GM21526 (cell line): ENCODE measurements at regions not wholly inside any gene's neighbourhood (a gene's known extent, or its start where the extent isn't known, plus 50 kb on each side); places are given as distances from the start of the nearest gene placed in this dataset.

Experiments used
- ATAC-seq: cut with Tn5 transposase; IDR thresholded peaks from one replicate; pipeline ENCODE4 v1.9.1; 2021; ENCODE audit warnings: moderate library complexity; ENCODE audit not compliant: unreplicated experiment, low FRiP score

GRCh38 chr5:10173716-10174115 is 76.0 kb downstream of the ATPSCKMT start:
- no peak for ATAC-seq

DNA sequence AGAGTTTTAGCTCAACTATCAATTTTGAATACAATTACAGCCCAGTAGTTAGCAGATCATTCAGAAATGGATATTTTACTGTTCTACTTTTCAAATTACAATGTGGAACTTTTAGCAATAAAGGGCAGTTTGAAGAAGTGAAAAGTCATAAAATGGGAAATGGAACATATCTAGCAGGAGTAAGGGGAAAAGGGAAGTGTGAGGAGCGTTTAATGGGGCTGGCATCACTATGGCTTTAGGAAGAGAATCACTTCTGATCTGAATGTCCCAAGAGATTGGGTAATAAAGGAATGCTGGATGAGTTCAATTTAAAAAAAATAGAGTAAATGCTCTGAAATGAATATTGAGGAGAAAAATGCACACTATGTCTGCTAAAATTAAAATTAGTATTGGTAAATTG is 77.4 kb downstream of the ATPSCKMT start:
- ATAC-seq, result no peak

DNA sequence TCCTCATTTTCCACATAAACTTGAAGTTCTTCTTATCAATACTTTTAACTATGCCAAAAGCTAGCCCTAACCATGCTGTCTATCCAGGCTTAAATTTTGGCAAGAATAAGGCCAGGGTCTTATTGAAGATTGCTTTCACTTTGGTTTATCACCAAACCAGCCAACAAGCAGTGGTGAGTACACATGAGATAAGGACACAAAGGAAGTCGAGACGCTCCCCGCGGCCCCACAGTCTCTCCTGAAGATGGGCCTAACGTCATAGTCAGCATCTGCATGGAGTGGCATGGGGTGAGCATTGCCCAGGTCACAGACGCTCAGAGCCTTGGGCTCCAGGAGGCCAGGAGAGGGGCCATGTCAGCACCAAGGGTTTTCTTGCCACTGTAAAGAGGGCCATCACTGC is 80.3 kb downstream of the ATPSCKMT start:
- ATAC-seq, result no peak

- no peak for ATAC-seq
These were observed 81.4 kb downstream of the ATPSCKMT start for GRCh38 chr5:10168254-10168653.

DNA sequence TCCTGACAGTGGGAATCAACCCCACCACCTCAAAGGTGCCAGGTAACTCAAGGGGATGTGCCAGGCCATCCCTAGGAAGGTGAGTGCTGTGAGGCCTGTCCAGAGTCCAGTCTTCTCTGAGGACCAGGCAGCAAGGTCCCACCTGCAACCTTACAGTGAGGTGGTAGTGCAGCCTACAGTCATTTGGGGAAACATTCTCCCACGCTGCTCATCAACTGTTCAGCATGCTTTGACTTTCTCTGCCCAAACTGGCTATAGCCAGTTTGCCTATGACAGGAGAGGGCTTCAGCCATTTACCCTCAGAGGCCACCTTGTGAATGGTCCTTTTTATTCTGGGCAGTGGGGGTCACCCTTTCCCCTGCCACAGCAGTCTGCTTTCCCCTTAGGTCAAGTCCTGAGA is 81.9 kb downstream of the ATPSCKMT start:
- no peak for ATAC-seq

GRCh38 chr5:10166392-10166791 is 83.3 kb downstream of the ATPSCKMT start:
- ATAC-seq, result no peak

DNA sequence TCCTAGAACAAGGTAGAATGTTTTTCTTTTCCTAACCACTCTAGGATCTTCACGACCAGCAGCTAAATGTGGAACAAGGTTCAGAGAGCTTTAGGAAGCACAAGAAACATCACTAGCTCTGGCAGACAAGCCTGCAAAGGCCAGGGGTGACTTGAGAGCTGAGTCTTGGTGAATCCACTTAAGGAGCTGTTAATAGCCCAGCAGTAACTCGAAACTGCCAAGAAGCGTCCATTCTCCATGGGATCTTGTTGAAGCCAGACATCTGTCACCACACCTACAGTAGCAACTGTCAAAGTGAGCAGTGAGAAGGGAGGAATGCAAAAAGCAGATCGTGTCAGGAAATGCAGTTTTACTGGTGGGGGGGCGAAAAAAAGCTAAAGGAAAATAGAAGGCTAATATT is 87.2 kb downstream of the ATPSCKMT start:
- no peak for ATAC-seq

DNA sequence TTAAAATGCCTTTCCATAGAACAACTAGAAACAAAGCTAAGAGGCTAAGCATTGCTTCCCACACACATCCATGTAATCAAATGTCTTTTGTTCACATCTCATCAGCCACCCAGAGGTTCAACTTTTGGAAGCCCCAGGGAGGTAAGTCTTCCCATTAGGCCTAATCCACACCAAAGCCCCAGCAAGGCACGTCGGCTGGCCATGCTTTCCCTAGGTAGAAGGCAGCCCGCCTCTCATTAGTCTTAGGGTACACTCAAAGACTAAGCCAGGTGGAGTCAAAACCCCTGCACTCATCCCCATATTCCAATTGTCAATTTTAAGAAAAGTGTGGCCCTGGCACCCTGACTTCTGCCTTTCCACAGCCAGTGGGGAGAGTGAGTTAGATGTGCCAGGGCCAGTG is 87.9 kb downstream of the ATPSCKMT start:
- ATAC-seq, result no peak

GRCh38 chr5:10160241-10160640 is 89.4 kb downstream of the ATPSCKMT start:
- ATAC-seq, result no peak

GRCh38 chr5:10158886-10159285 is 90.8 kb downstream of the ATPSCKMT start:
- no peak for ATAC-seq

DNA sequence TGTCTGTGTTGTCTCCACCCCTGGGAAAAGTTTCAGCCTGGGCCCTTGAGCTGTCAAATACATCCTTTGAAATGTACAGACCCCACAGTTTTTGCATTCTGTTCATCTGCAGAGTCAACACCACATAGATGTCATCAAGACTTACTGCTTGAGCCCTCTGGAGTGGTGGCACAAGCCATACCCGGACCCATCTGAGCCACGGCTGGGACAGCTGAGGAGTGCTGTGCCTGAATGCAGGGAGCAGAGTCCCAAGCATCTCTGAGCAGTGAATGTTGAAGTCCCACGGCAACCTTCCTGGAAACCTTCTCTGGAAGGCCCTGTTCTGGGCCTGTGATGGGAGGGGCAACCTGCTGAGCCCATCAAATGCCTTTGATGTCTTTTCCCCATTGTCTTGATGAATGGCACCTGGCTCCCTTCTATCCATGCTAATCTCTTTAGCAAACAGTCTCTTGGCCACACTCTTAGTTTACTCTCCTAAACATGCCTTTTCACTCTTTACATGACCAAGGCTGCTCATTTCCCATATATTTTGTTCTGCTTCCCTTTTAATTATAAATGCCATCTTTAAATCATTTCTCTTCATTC is 92.5 kb downstream of the ATPSCKMT start:
- no peak for ATAC-seq

DNA sequence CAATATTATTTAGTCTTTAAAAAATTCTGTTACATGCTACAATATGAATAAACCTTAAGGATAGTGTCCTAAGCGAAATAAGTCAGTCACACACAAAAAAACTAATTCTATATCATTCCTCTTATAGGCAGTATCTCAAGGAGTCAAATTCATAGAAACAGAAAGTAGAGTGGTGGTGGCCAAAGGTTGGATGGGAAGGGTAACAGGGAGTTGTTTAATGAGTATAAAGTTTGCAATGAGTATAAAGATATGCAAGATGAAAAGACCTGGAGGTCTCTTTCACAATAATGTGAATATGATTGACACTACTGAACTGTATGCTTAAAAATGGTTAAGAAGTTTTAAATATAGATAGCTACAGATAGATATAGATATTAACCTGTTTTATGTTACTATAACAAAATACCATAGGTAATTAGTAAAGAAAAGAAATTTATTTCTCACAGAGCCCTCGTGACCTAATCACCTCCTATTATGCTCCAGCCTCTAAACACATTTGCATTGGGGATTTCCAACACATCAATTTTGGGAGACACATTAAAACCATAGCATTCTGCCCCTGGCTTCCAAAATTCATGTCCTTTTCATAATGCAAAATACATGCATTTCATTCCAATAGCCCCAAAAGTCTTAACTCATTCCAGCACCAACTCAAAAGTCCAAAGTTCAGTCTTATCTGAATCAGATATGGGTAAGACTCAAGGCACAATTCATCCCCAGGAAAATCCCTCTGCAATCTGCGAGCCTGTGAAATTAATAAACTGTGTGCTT is 93.6 kb downstream of the ATPSCKMT start:
- no peak for ATAC-seq

DNA sequence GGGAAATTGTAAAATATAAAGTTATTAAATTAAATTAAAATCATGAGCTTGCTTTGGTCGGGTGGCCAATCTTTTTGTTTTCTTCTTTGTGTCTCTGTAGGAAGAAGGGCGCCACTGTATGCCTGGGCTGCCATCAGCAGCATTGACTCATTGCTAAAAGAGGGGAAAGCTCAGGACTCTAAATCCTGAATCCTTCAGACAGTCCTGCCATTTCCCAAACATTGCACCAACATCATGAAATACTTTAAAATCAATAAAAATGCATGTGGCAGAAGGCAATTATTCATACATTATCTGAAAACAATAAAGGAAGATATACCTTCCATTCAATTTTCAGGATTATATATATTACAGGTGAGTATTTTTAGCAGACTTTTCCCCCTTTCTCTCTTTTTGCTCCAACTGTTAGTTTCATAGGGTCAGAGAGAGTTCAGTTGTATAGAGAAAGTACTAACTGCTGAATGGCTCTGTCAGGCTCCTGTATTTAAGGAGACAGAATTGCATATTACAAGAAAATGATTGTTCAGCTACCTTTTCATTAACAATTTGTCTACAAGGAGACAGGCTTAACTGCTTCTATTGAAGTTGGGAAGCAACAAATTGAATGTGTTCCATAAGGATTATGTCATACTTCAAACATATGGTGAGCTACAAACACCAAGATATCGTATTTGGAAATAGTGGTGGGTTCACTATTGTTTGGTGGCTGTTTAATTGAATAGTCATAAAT is 95.7 kb downstream of the ATPSCKMT start:
- no peak for ATAC-seq

GRCh38 chr5:10153394-10153793 is 96.3 kb downstream of the ATPSCKMT start:
- no peak for ATAC-seq

GRCh38 chr5:10151656-10152055 is 98.0 kb downstream of the ATPSCKMT start:
- no peak for ATAC-seq

DNA sequence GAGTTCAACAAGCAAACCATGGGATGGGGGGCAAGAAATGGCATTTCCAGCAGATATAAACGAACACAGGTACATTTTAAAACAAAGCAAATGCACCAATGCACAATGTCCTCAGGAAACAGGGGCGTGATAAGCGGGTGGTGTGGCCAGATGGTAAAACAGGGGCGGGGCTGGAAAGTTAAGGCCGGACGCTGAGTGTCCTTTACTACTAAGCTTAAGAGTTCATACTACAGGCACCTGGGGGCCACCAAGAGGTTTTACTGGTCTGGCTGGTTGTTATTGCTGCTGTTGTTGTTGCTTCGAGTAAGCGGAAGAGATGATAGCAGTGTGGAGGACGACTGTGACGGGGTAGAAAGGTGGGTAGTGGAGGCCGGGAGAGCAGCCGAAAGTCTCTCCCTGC is 99.8 kb downstream of the ATPSCKMT start:
- no peak for ATAC-seq

GRCh38 chr5:10145923-10146401 is 103.7 kb downstream of the ATPSCKMT start:
- no peak for ATAC-seq

GRCh38 chr5:10144040-10144439 is 105.6 kb downstream of the ATPSCKMT start:
- ATAC-seq, result no peak

- no peak for ATAC-seq
These were observed 109.3 kb downstream of the ATPSCKMT start for GRCh38 chr5:10140195-10140973.

DNA sequence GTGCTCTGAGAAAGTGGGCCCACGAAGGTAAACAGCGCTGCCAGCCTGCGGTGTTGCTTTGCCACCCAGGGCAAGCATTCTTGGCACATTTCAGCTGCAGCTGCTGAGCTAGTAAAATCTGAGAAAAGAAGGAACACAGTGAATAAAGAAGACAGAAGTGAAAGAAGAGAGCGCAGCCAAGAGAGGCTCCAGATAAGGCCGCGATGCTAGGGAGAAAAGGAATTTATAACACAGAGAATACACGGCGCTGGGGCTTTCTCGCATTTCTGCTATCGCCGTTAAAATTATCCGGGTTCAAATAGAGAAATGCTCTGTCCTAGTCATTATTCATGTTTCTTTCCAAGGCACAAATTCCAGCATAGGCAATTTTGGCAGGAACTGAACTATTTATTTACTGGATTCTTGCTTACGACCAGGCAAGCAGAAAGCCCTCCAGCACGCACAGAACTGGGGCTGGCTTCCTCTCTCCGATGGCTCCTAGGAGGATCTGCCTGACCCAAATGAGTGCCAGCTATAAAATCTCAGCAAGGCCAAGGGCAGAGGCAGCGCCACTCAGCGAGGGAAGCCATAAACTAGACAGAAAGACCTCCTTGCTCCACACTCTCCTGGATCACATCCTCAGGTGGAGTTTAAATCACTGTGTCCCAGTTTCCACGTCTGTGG is 111.2 kb downstream of the ATPSCKMT start:
- ATAC-seq, result no peak
